ENCODE measurements at regions not wholly inside any gene's neighbourhood (a gene's known extent, or its start where the extent isn't known, plus 50 kb on each side); places are given as distances from the start of the nearest gene placed in this dataset.

DNA sequence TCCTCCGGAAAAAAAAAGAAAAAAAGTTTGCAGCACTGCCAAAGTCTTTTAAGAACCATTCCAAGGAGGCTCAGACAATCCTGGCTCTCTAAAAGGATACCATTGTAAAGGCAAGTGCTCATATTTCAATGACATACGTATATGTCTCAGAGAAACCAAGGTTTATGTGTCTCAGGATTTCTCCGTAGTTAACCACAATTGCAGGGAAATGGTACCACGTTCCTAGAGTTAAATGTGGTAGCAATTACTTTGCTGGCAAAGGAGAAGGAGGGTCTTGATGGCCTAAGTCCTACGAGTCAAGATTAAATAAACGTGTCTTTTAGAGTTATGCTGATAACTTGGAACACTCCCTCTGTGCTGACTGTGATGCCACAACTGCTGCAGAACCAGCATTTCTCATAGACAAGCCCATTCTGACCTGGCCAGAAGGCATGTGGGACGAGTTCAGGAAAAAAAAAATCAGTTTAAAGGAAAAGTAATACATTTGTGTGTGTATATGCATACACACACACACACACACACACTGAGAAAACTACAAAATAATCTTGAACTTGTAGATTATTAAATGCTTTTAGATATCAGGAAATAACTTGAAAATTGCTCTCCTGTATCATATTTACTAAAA lies 245.9 kb downstream of the FGFR2 start:
- TF ChIP-seq, protein P1, sequence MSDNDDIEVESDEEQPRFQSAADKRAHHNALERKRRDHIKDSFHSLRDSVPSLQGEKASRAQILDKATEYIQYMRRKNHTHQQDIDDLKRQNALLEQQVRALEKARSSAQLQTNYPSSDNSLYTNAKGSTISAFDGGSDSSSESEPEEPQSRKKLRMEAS (IDR thresholded peaks at IDR 0.05; ENCODE audit: low read depth), result no peak
- TF ChIP-seq EZH2phosphoT487 (IDR thresholded peaks at IDR 0.05; ENCODE audit: borderline replicate concordance, low read depth) (no peak), POLR2AphosphoS5 (IDR thresholded peaks at IDR 0.05; ENCODE audit: low read depth, low read length) (no peak)
- TF ChIP-seq, protein P2, sequence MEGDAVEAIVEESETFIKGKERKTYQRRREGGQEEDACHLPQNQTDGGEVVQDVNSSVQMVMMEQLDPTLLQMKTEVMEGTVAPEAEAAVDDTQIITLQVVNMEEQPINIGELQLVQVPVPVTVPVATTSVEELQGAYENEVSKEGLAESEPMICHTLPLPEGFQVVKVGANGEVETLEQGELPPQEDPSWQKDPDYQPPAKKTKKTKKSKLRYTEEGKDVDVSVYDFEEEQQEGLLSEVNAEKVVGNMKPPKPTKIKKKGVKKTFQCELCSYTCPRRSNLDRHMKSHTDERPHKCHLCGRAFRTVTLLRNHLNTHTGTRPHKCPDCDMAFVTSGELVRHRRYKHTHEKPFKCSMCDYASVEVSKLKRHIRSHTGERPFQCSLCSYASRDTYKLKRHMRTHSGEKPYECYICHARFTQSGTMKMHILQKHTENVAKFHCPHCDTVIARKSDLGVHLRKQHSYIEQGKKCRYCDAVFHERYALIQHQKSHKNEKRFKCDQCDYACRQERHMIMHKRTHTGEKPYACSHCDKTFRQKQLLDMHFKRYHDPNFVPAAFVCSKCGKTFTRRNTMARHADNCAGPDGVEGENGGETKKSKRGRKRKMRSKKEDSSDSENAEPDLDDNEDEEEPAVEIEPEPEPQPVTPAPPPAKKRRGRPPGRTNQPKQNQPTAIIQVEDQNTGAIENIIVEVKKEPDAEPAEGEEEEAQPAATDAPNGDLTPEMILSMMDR (IDR thresholded peaks at IDR 0.05), result no peak

All from SK-N-SH (cell line).